A549 (cell line): ENCODE measurements at regions not wholly inside any gene's neighbourhood (a gene's known extent, or its start where the extent isn't known, plus 50 kb on each side); places are given as distances from the start of the nearest gene placed in this dataset.

ENCODE experiments used
- ATAC-seq, 2 experiments: fragments of 200-7000 bp in 1 of 2; fragments of >200 bp in 1 of 2; cut with Nextera tagmentation in 1 of 2; cut with Tn5 transposase in 1 of 2; 3 replicates each; pipeline versions ENCODE4 v1.8.0 to v1.9.1; 2018 to 2020; ENCODE audit warnings: mild to moderate bottlenecking in 1 of 2, moderate library complexity in 1 of 2
- CTCF ChIA-PET: fragments of 300-600 bp; sonication (Branson Sonifier 250); formaldehyde crosslinking; extraction: SDS; loops from one replicate; lab custom pipeline; 2021; ENCODE audit warnings: antibody characterized with exemption, inconsistent platforms; lab: Yijun Ruan, JAX
- POLR2A ChIA-PET: fragments of 350-600 bp; formaldehyde crosslinking; extraction: SDS; loops from one replicate; lab custom pipeline; 2021; ENCODE audit warnings: antibody characterized with exemption, inconsistent platforms; lab: Yijun Ruan, JAX
- DNase-seq, 2 experiments: peaks; one replicate each; pipeline versions ENCODE4 v3.0.0 to v3.0.0-alpha.2; 2011 to 2016; ENCODE audit warnings: low read depth in 1 of 2, low spot score in 1 of 2
- FAIRE-seq: peaks from 2 replicates; lab custom pipeline; 2011; peaks lifted over from hg19 to GRCh38; lab: Jason Lieb, UNC
- H3K27ac ChIP-seq, 2 experiments: fragments of >200 bp; sonication (Bioruptor Twin); formaldehyde crosslinking; 3 replicates each; pipeline ENCODE4 v1.5.1; 2016 to 2017
- H3K4me1 ChIP-seq: fragments of >200 bp; sonication (Bioruptor Twin); formaldehyde crosslinking; 3 replicates; pipeline ENCODE4 v1.6.1; 2016
- H3K4me2 ChIP-seq: fragments of >200 bp; sonication (Bioruptor Twin); formaldehyde crosslinking; 3 replicates; pipeline ENCODE4 v1.6.1; 2016
- H3K4me3 ChIP-seq: fragments of >200 bp; sonication (Bioruptor Twin); formaldehyde crosslinking; 3 replicates; pipeline ENCODE4 v1.5.1; 2016
- H3K9me3 ChIP-seq: fragments of >200 bp; sonication (Bioruptor Twin); formaldehyde crosslinking; 3 replicates; pipeline ENCODE4 v1.6.1; 2016
- ATOH8 ChIP-seq: fragments of 250-450 bp; sonication (Bioruptor Pico); IDR thresholded peaks from 2 replicates; pipeline ENCODE4 v1.5.0; 2020; ENCODE audit warnings: low read depth, mild to moderate bottlenecking, moderate library complexity
- CBX2 ChIP-seq: fragments of 200-600 bp; sonication (generic); IDR thresholded peaks from 2 replicates; pipeline ENCODE4 v1.6.1; 2016; ENCODE audit warnings: low read depth, mild to moderate bottlenecking, borderline replicate concordance
- CTCF ChIP-seq: fragments of >200 bp; sonication (Bioruptor Twin); formaldehyde crosslinking; IDR thresholded peaks from 3 replicates; pipeline ENCODE4 v1.5.1; 2016
- E2F6 ChIP-seq: IDR thresholded peaks from 2 replicates; pipeline ENCODE4 v1.6.1; 2012; ENCODE audit warnings: low read depth, borderline replicate concordance
- FOSL2 ChIP-seq, 2 experiments: fragments of 450-650 bp in 1 of 2; fragments of >200 bp in 1 of 2; sonication (Bioruptor Twin) in 1 of 2; formaldehyde crosslinking; IDR thresholded peaks; 2 replicates each; pipeline versions ENCODE4 v1.5.0 to v1.6.1; 2016 to 2020; ENCODE audit warnings: mild to moderate bottlenecking in 1 of 2, moderate library complexity in 1 of 2
- GATA3 ChIP-seq: IDR thresholded peaks from 2 replicates; pipeline ENCODE4 v1.6.1; 2012; ENCODE audit warnings: borderline replicate concordance
- HES2 ChIP-seq: fragments of >200 bp; sonication (Bioruptor Twin); formaldehyde crosslinking; IDR thresholded peaks from 2 replicates; pipeline ENCODE4 v1.6.1; 2016
- HOXA7 ChIP-seq: fragments of 250-450 bp; sonication (Bioruptor Pico); IDR thresholded peaks from 2 replicates; pipeline ENCODE4 v1.5.0; 2020; ENCODE audit warnings: mild to moderate bottlenecking, moderate library complexity
- HOXB13 ChIP-seq: fragments of 250-450 bp; sonication (Bioruptor Pico); IDR thresholded peaks from 2 replicates; pipeline ENCODE4 v1.5.0; 2020; ENCODE audit warnings: low read depth, mild to moderate bottlenecking, moderate library complexity
- HOXB5 ChIP-seq: fragments of 250-450 bp; sonication (Bioruptor Pico); IDR thresholded peaks from 2 replicates; pipeline ENCODE4 v1.5.0; 2020; ENCODE audit warnings: mild to moderate bottlenecking, moderate library complexity
- JUNB ChIP-seq: fragments of >200 bp; sonication (Bioruptor Twin); formaldehyde crosslinking; IDR thresholded peaks from 2 replicates; pipeline ENCODE4 v1.6.1; 2016
- MAFK ChIP-seq: fragments of 450-650 bp; IDR thresholded peaks from 2 replicates; pipeline ENCODE4 v1.6.1; 2014; ENCODE audit not compliant: partially characterized antibody
- MAZ ChIP-seq: fragments of 150-350 bp; IDR thresholded peaks from 2 replicates; pipeline ENCODE4 v1.6.1; 2014; ENCODE audit warnings: antibody characterized with exemption, low read depth, low read length, borderline replicate concordance
- MYC ChIP-seq: IDR thresholded peaks from 2 replicates; pipeline ENCODE4 v1.6.1; 2012; ENCODE audit warnings: mild to moderate bottlenecking, inconsistent platforms, low read length, improper control_type of control experiment, borderline replicate concordance
- NR3C1 ChIP-seq: fragments of >200 bp; sonication (Bioruptor Twin); formaldehyde crosslinking; IDR thresholded peaks from 3 replicates; pipeline ENCODE4 v1.6.1; 2017
- POLR2AphosphoS2 ChIP-seq: conservative IDR thresholded peaks from 2 replicates; pipeline ENCODE4 v1.6.1; 2012; ENCODE audit warnings: low read length, improper control_type of control experiment, inconsistent platforms
- RARB ChIP-seq: fragments of 250-450 bp; sonication (Bioruptor Pico); IDR thresholded peaks from 2 replicates; pipeline ENCODE4 v1.8.0; 2021; ENCODE audit warnings: mild to moderate bottlenecking, moderate library complexity
- RNF2 ChIP-seq: fragments of 200-600 bp; sonication (generic); IDR thresholded peaks from 2 replicates; pipeline ENCODE4 v1.6.1; 2016; ENCODE audit warnings: low read depth, mild to moderate bottlenecking, antibody characterized with exemption, moderate library complexity, borderline replicate concordance
- TFCP2L1 ChIP-seq: fragments of 250-450 bp; sonication (Bioruptor Pico); IDR thresholded peaks from 2 replicates; pipeline ENCODE4 v1.5.0; 2021; ENCODE audit warnings: mild to moderate bottlenecking
- ZC3H11A ChIP-seq: fragments of 450-650 bp; IDR thresholded peaks from 2 replicates; pipeline ENCODE4 v1.6.1; 2014; ENCODE audit warnings: antibody characterized with exemption, mild to moderate bottlenecking
- ZFP36 ChIP-seq: fragments of 450-650 bp; IDR thresholded peaks from 2 replicates; pipeline ENCODE4 v1.6.1; 2014; ENCODE audit warnings: borderline replicate concordance; ENCODE audit not compliant: partially characterized antibody
- ZNF302 ChIP-seq: fragments of 250-450 bp; sonication (Bioruptor Pico); IDR thresholded peaks from 2 replicates; pipeline ENCODE4 v1.9.0; 2021; ENCODE audit warnings: inconsistent platforms, mild to moderate bottlenecking, moderate library complexity
- ZSCAN20 ChIP-seq: fragments of 250-450 bp; sonication (Bioruptor Pico); IDR thresholded peaks from 2 replicates; pipeline ENCODE4 v1.8.0; 2022; ENCODE audit warnings: mild to moderate bottlenecking, moderate library complexity
- WGBS: methylation state at CpG from one replicate; pipeline ENCODE4 v1.1.6; 2017; ENCODE audit errors: missing lambda C conversion rate; 5-methylcytosine and 5-hydroxymethylcytosine counted together
- TF ChIP-seq, protein P1 (sequence below): IDR thresholded peaks from 2 replicates; pipeline ENCODE4 v1.6.1; 2012
- TF ChIP-seq, protein P2 (sequence below): fragments of 150-350 bp; IDR thresholded peaks from 2 replicates; pipeline ENCODE4 v1.6.1; 2014; ENCODE audit warnings: low read depth, mild to moderate bottlenecking, low read length
- TF ChIP-seq, protein P3 (sequence below): fragments of >200 bp; sonication (Bioruptor Twin); formaldehyde crosslinking; IDR thresholded peaks from 3 replicates; pipeline ENCODE4 v1.6.1; 2016

DNA sequence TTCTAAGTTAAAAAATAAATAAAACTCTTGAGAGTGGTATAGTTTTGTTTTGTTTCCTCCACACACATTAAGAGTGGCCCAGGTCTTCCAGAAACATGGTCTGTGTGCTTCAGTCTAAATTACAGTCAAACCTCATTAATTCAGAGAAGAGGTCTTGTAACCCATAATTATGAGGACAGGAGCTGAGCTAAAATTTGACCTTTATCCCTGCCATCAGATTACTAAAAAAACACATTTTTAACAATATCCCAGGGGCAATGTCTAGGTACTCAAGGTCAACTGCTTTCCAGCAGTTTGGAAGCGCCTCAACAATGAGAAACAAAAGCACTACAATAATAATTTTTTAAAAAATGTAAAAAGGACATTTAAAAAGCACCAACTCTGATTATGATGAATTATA lies 184.1 kb upstream of the PFKP start (continued):
- TF ChIP-seq RARB (CRISPR knock-in tag) (no peak), TFCP2L1 (CRISPR knock-in tag) (no peak), ZNF302 (no peak)
- TF ChIP-seq, all 56 proteins: peak for 0

DNA sequence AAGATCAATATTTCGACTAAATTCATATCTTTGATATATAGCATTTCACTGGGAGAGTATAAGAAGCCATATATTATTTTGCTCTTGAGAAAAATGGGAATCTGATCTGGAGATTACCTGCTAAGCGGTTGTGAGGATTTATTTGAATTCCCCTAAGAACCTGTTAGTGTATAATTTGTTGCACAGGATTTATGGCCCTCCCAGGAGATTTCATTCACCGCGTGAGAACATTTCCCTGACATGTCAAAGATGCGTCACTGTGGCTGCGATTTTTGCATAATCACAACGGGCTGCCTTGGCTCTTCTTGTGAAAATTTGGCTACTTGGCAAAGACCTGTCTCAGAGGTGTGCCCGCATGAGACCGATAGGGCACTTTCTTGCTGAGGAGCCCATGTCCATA lies 184.7 kb upstream of the PFKP start:
- CTCF ChIA-PET, result no interaction called here
- no peaks in the 10 kb centered on the region for H3K9me3 ChIP-seq
- WGBS, result 54% methylated on average over 9 of the region's 9 CpGs
- no peak for FAIRE-seq
- no peak for ATAC-seq
- POLR2A ChIA-PET, result no interaction called here
- H3K4me2 ChIP-seq, result no peak overlapping the region
- TF ChIP-seq ATOH8 (CRISPR knock-in tag) (no peak), ZFP36 (no peak), TFCP2L1 (CRISPR knock-in tag) (no peak), MAFK (no peak), RNF2 (no peak), HOXB5 (no peak), JUNB (no peak), CBX2 (no peak), MAZ (no peak), MYC (no peak), RARB (CRISPR knock-in tag) (no peak), E2F6 (no peak)
- TF ChIP-seq, protein P1, sequence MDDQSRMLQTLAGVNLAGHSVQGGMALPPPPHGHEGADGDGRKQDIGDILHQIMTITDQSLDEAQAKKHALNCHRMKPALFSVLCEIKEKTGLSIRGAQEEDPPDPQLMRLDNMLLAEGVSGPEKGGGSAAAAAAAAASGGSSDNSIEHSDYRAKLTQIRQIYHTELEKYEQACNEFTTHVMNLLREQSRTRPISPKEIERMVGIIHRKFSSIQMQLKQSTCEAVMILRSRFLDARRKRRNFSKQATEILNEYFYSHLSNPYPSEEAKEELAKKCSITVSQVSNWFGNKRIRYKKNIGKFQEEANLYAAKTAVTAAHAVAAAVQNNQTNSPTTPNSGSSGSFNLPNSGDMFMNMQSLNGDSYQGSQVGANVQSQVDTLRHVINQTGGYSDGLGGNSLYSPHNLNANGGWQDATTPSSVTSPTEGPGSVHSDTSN, result no peak
- TF ChIP-seq, all 56 proteins: peak for 0
- no peak overlapping the region for H3K27ac ChIP-seq
- DNase-seq, result no peak
- no peak overlapping the region for H3K4me3 ChIP-seq
- no peaks in the 10 kb centered on the region for H3K4me1 ChIP-seq

- Histone ChIP-seq H3K4me1 (no peaks in the 10 kb centered on the region), H3K4me3 (no peak overlapping the region), H3K27ac (no peak overlapping the region), H3K4me2 (no peak overlapping the region), H3K9me3 (no peaks in the 10 kb centered on the region)
- WGBS, result 16% methylated on average over 6 of the region's 6 CpGs
- ChIA-PET POLR2A (no interaction called here), CTCF (interaction anchor here (1.6 kb wide), 1 partner anchor 162 kb away, joined by 4 read pairs; no protein-coding TSS in a partner anchor)
- no peak for DNase-seq
- FAIRE-seq, result no peak
- no peak for ATAC-seq
- no peak for TF ChIP-seq E2F6
- no peak for TF ChIP-seq HOXA7
- no peak for TF ChIP-seq ZSCAN20 (CRISPR knock-in tag)
- no peak for TF ChIP-seq NR3C1
- TF ChIP-seq HES2, result no peak
- no peak for TF ChIP-seq ZC3H11A
- TF ChIP-seq POLR2AphosphoS2, result no peak
- no peak for TF ChIP-seq RARB (CRISPR knock-in tag)
- TF ChIP-seq CTCF, result no peak
- no peak for TF ChIP-seq HOXB13
- no peak for TF ChIP-seq FOSL2 (IDR thresholded peaks at IDR 0.05)
- no peak for TF ChIP-seq FOSL2 (CRISPR knock-in tag; IDR thresholded peaks at IDR 0.05)
- TF ChIP-seq, protein P2, sequence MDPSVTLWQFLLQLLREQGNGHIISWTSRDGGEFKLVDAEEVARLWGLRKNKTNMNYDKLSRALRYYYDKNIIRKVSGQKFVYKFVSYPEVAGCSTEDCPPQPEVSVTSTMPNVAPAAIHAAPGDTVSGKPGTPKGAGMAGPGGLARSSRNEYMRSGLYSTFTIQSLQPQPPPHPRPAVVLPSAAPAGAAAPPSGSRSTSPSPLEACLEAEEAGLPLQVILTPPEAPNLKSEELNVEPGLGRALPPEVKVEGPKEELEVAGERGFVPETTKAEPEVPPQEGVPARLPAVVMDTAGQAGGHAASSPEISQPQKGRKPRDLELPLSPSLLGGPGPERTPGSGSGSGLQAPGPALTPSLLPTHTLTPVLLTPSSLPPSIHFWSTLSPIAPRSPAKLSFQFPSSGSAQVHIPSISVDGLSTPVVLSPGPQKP, result no peak
- no peak for TF ChIP-seq GATA3
- TF ChIP-seq, protein P3, sequence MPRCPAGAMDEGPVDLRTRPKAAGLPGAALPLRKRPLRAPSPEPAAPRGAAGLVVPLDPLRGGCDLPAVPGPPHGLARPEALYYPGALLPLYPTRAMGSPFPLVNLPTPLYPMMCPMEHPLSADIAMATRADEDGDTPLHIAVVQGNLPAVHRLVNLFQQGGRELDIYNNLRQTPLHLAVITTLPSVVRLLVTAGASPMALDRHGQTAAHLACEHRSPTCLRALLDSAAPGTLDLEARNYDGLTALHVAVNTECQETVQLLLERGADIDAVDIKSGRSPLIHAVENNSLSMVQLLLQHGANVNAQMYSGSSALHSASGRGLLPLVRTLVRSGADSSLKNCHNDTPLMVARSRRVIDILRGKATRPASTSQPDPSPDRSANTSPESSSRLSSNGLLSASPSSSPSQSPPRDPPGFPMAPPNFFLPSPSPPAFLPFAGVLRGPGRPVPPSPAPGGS, result no peak
Observed at GRCh38 chr10:2881720-2882620, 185.4 kb upstream of the PFKP start.
